ENCODE measurements at regions not wholly inside any gene's neighbourhood (a gene's known extent, or its start where the extent isn't known, plus 50 kb on each side); places are given as distances from the start of the nearest gene placed in this dataset.
"Not testable (repeated sequence)": the region's sequence is repeated elsewhere in the genome, so short reads cannot be mapped to it uniquely, and the experiment has no call there.

- DNase-seq (ENCODE audit: low read depth): no peak
These were observed 867.8 kb downstream of the TTLL7 start for GRCh38 chr1:83130886-83131691.

- no peak for DNase-seq (ENCODE audit: low read depth)
These were observed 869.8 kb downstream of the TTLL7 start for GRCh38 chr1:83129107-83129506.

GRCh38 chr1:83125456-83125855 is 873.5 kb downstream of the TTLL7 start:
- no peak for DNase-seq (ENCODE audit: low read depth)

GRCh38 chr1:83123019-83123418 is 875.9 kb downstream of the TTLL7 start:
- no peak for DNase-seq (ENCODE audit: low read depth)

- no peak for DNase-seq (ENCODE audit: low read depth)
These were observed 880.5 kb downstream of the TTLL7 start for GRCh38 chr1:83118472-83118871.

- not testable (repeated sequence) for DNase-seq (ENCODE audit: low read depth)
These were observed 881.9 kb downstream of the TTLL7 start for GRCh38 chr1:83117030-83117429.

- no peak for DNase-seq (ENCODE audit: low read depth)
These were observed 883.1 kb downstream of the TTLL7 start for GRCh38 chr1:83115785-83116184.

- DNase-seq (ENCODE audit: low read depth): no peak
These were observed 884.6 kb downstream of the TTLL7 start for GRCh38 chr1:83114136-83114834.

- DNase-seq (ENCODE audit: low read depth): no peak
These were observed 885.3 kb downstream of the TTLL7 start for GRCh38 chr1:83113652-83114051.

- no peak for DNase-seq (ENCODE audit: low read depth)
These were observed 886.6 kb downstream of the TTLL7 start for GRCh38 chr1:83112248-83112885.

GRCh38 chr1:83110156-83110555 is 888.8 kb downstream of the TTLL7 start:
- DNase-seq (ENCODE audit: low read depth): no peak

- no peak for DNase-seq (ENCODE audit: low read depth)
These were observed 889.2 kb downstream of the TTLL7 start for GRCh38 chr1:83109692-83110091.

GRCh38 chr1:83104558-83104957 is 894.4 kb downstream of the TTLL7 start:
- DNase-seq (ENCODE audit: low read depth): no peak

GRCh38 chr1:83103341-83103740 is 895.6 kb downstream of the TTLL7 start:
- no peak for DNase-seq (ENCODE audit: low read depth)

- DNase-seq (ENCODE audit: low read depth): no peak
These were observed 896.3 kb downstream of the TTLL7 start for GRCh38 chr1:83102630-83103071.

GRCh38 chr1:83101406-83101805 is 897.5 kb downstream of the TTLL7 start:
- no peak for DNase-seq (ENCODE audit: low read depth)

GRCh38 chr1:83100133-83100532 is 898.8 kb downstream of the TTLL7 start:
- no peak for DNase-seq (ENCODE audit: low read depth)

- DNase-seq (ENCODE audit: low read depth): no peak
These were observed 900.1 kb downstream of the TTLL7 start for GRCh38 chr1:83098791-83099190.

GRCh38 chr1:83098131-83098530 is 900.8 kb downstream of the TTLL7 start:
- DNase-seq (ENCODE audit: low read depth): no peak

- DNase-seq (ENCODE audit: low read depth): no peak
These were observed 901.2 kb downstream of the TTLL7 start for GRCh38 chr1:83097715-83098114.

- no peak for DNase-seq (ENCODE audit: low read depth)
These were observed 903.4 kb downstream of the TTLL7 start for GRCh38 chr1:83095570-83095969.

- no peak for DNase-seq (ENCODE audit: low read depth)
These were observed 908.7 kb downstream of the TTLL7 start for GRCh38 chr1:83090195-83090594.

- no peak for DNase-seq (ENCODE audit: low read depth)
These were observed 911.1 kb downstream of the TTLL7 start for GRCh38 chr1:83087851-83088250.
